Gastrocnemius medialis (tissue), 4 donors: ENCODE measurements at regions not wholly inside any gene's neighbourhood (a gene's known extent, or its start where the extent isn't known, plus 50 kb on each side); places are given as distances from the start of the nearest gene placed in this dataset.

Experiments used
- ATAC-seq, 2 donors: fragments of 150-250 bp; one replicate each; pipeline ENCODE4 v1.9.1; 2016
- DNase-seq, 2 donors: peaks; one replicate each; pipeline ENCODE4 v3.0.0-alpha.2; 2019
- H3K27ac ChIP-seq, 4 donors: fragments of 200-600 bp; sonication (generic); 1 replicate in 1 of 4; 2 replicates in 3 of 4; pipeline ENCODE4 v1.5.1; 2016 to 2018; ENCODE audit warnings: mild to moderate bottlenecking in 2 of 4, moderate library complexity in 1 of 4
- H3K27me3 ChIP-seq, 3 donors: fragments of 200-600 bp; sonication (generic) in 2 of 3; 1 replicate in 1 of 3; 2 replicates in 2 of 3; pipeline versions ENCODE4 v1.5.1 to v1.6.0; 2016 to 2019; ENCODE audit warnings: mild to moderate bottlenecking in 1 of 3, moderate library complexity in 1 of 3
- H3K36me3 ChIP-seq, 2 donors: fragments of 200-600 bp; sonication (generic) in 1 of 2; one replicate each; pipeline ENCODE4 v1.5.1; 2017 to 2018
- H3K4me1 ChIP-seq, 2 donors: fragments of 200-600 bp; sonication (generic) in 1 of 2; one replicate each; pipeline ENCODE4 v1.5.1; 2016 to 2017; ENCODE audit warnings: mild to moderate bottlenecking in 2 of 2
- H3K4me3 ChIP-seq, 4 donors: fragments of 200-600 bp; sonication (generic) in 3 of 4; 1 replicate in 1 of 4; 2 replicates in 3 of 4; pipeline ENCODE4 v1.5.1; 2016 to 2019; ENCODE audit warnings: mild to moderate bottlenecking in 2 of 4
- H3K9me3 ChIP-seq, 3 donors: fragments of 200-600 bp; sonication (generic) in 2 of 3; 1 replicate in 1 of 3; 2 replicates in 2 of 3; pipeline ENCODE4 v1.5.1; 2016 to 2019
- CTCF ChIP-seq, 5 experiments: fragments of 450-650 bp in 3 of 5; fragments of 200-600 bp in 2 of 5; sonication (generic) in 2 of 5; IDR thresholded peaks in 4 of 5; conservative IDR thresholded peaks in 1 of 5; 1 replicate in 4 of 5; 2 replicates in 1 of 5; pipeline ENCODE4 v1.5.1; 2016 to 2019; ENCODE audit warnings: antibody characterized with exemption in 5 of 5, mild to moderate bottlenecking in 3 of 5, moderate library complexity in 3 of 5
- POLR2A ChIP-seq, 2 donors: fragments of 450-650 bp; IDR thresholded peaks; one replicate each; pipeline ENCODE4 v1.6.1; 2017; ENCODE audit warnings: antibody characterized with exemption in 2 of 2, mild to moderate bottlenecking in 2 of 2, moderate library complexity in 2 of 2
- in situ Hi-C, 4 donors: fragments of 200-750 bp; cut with MboI; loops; one replicate each; pipeline versions ENCODE4 v1.15.0 to v1.8.0; 2017; ENCODE audit warnings: low sequenced_read_pairs in 4 of 4
- intact Hi-C: fragments of 100-400 bp; cut with DNase I; formaldehyde crosslinking; loops from one replicate; pipeline ENCODE4 v1.15.1; 2023; ENCODE audit warnings: low total_unique reads

GRCh38 chr3:110291886-110292501 is 779.6 kb upstream of the NECTIN3 start:
- TF ChIP-seq CTCF (IDR thresholded peaks at IDR 0.05 in 4 of 5, conservative IDR thresholded peaks at IDR 0.05 in 1 of 5) (no peak), POLR2A (IDR thresholded peaks at IDR 0.05) (no peak)
- intact Hi-C loops (no loop called here), in situ Hi-C loops (no loop called here)
- Histone ChIP-seq H3K4me3 (no peak overlapping the region), H3K4me1 (no peaks in the 10 kb centered on the region), H3K27ac (no peak overlapping the region), H3K27me3 (no peaks in the 10 kb centered on the region), H3K36me3 (no peaks in the 10 kb centered on the region), H3K9me3 (no peaks in the 10 kb centered on the region)
- no peak for DNase-seq
- no peak for ATAC-seq

- intact Hi-C loops (no loop called here), in situ Hi-C loops (no loop called here)
- DNase-seq (no peak), ATAC-seq (no peak)
- Histone ChIP-seq H3K27me3 (no peaks in the 10 kb centered on the region), H3K27ac (no peak overlapping the region), H3K4me3 (no peak overlapping the region), H3K36me3 (no peaks in the 10 kb centered on the region), H3K4me1 (no peaks in the 10 kb centered on the region), H3K9me3 (no peaks in the 10 kb centered on the region)
- TF ChIP-seq CTCF (IDR thresholded peaks at IDR 0.05 in 4 of 5, conservative IDR thresholded peaks at IDR 0.05 in 1 of 5): no peak
- TF ChIP-seq POLR2A (IDR thresholded peaks at IDR 0.05): no peak
These were observed 778.0 kb upstream of the NECTIN3 start for GRCh38 chr3:110293660-110294059.

GRCh38 chr3:110296885-110297284 is 774.7 kb upstream of the NECTIN3 start:
- no peak for TF ChIP-seq CTCF (IDR thresholded peaks at IDR 0.05 in 4 of 5, conservative IDR thresholded peaks at IDR 0.05 in 1 of 5)
- TF ChIP-seq POLR2A (IDR thresholded peaks at IDR 0.05): no peak
- Histone ChIP-seq H3K4me3 (no peak overlapping the region), H3K27ac (no peak overlapping the region), H3K4me1 (no peaks in the 10 kb centered on the region), H3K9me3 (no peaks in the 10 kb centered on the region), H3K27me3 (no peaks in the 10 kb centered on the region), H3K36me3 (no peaks in the 10 kb centered on the region)
- no peak for ATAC-seq
- in situ Hi-C loops (no loop called here), intact Hi-C loops (no loop called here)
- DNase-seq: no peak

- H3K4me1 ChIP-seq: no peaks in the 10 kb centered on the region
- intact Hi-C loops: no loop called here
- no peaks in the 10 kb centered on the region for H3K9me3 ChIP-seq
- H3K4me3 ChIP-seq: no peak overlapping the region
- no peaks in the 10 kb centered on the region for H3K36me3 ChIP-seq
- H3K27me3 ChIP-seq: no peaks in the 10 kb centered on the region
- H3K27ac ChIP-seq: no peak overlapping the region
- no peak for DNase-seq
- no peak for ATAC-seq
- TF ChIP-seq POLR2A (IDR thresholded peaks at IDR 0.05): no peak
- in situ Hi-C loops: loop anchor here in 1 of 4 donors (25.0 kb wide), 2 partner anchors 564 to 1639 kb away; no protein-coding TSS in a partner anchor
These were observed 769.8 kb upstream of the NECTIN3 start for GRCh38 chr3:110301781-110302180.

GRCh38 chr3:110307065-110307809 is 764.4 kb upstream of the NECTIN3 start:
- H3K36me3 ChIP-seq: no peaks in the 10 kb centered on the region
- DNase-seq (no peak), ATAC-seq (no peak)
- no peaks in the 10 kb centered on the region for H3K9me3 ChIP-seq
- no peak overlapping the region for H3K27ac ChIP-seq
- TF ChIP-seq POLR2A (IDR thresholded peaks at IDR 0.05) (no peak), CTCF (IDR thresholded peaks at IDR 0.05 in 4 of 5, conservative IDR thresholded peaks at IDR 0.05 in 1 of 5) (no peak)
- H3K4me3 ChIP-seq: no peak overlapping the region
- H3K4me1 ChIP-seq: no peaks in the 10 kb centered on the region
- intact Hi-C loops (no loop called here), in situ Hi-C loops (loop anchor here in 1 of 4 donors (25.0 kb wide), 2 partner anchors 570 to 1645 kb away; no protein-coding TSS in a partner anchor)
- no peaks in the 10 kb centered on the region for H3K27me3 ChIP-seq
